GM12891 (cell line): ENCODE measurements at regions not wholly inside any gene's neighbourhood (a gene's known extent, or its start where the extent isn't known, plus 50 kb on each side); places are given as distances from the start of the nearest gene placed in this dataset.

ENCODE experiments used
- DNase-seq: peaks from one replicate; pipeline ENCODE4 v3.0.0; 2011; ENCODE audit warnings: low spot score; ENCODE audit not compliant: insufficient read length
- FAIRE-seq: peaks from 2 replicates; lab custom pipeline; 2011; peaks lifted over from hg19 to GRCh38; lab: Jason Lieb, UNC
- PAX5 ChIP-seq: IDR thresholded peaks from 2 replicates; pipeline ENCODE4 v1.6.1; 2011; ENCODE audit warnings: low read length, moderate library complexity, mild to moderate bottlenecking; ENCODE audit not compliant: insufficient read depth, severe bottlenecking
- POLR2A ChIP-seq: IDR thresholded peaks from 2 replicates; pipeline ENCODE4 v1.6.1; 2011; ENCODE audit warnings: low read depth, low read length, control low read depth
- POLR2AphosphoS5 ChIP-seq: IDR thresholded peaks from 2 replicates; pipeline ENCODE4 v1.6.1; 2011; ENCODE audit warnings: low read depth, low read length, control low read depth
- POU2F2 ChIP-seq: IDR thresholded peaks from 2 replicates; pipeline ENCODE4 v1.6.1; 2011; ENCODE audit warnings: low read depth, mild to moderate bottlenecking, control low read depth, low read length, moderate library complexity
- SPI1 ChIP-seq: IDR thresholded peaks from 2 replicates; pipeline ENCODE4 v1.6.1; 2011; ENCODE audit warnings: low read depth, low read length, control low read depth
- TAF1 ChIP-seq: IDR thresholded peaks from 2 replicates; pipeline ENCODE4 v1.6.1; 2011; ENCODE audit warnings: low read depth, low read length, control low read depth

DNA sequence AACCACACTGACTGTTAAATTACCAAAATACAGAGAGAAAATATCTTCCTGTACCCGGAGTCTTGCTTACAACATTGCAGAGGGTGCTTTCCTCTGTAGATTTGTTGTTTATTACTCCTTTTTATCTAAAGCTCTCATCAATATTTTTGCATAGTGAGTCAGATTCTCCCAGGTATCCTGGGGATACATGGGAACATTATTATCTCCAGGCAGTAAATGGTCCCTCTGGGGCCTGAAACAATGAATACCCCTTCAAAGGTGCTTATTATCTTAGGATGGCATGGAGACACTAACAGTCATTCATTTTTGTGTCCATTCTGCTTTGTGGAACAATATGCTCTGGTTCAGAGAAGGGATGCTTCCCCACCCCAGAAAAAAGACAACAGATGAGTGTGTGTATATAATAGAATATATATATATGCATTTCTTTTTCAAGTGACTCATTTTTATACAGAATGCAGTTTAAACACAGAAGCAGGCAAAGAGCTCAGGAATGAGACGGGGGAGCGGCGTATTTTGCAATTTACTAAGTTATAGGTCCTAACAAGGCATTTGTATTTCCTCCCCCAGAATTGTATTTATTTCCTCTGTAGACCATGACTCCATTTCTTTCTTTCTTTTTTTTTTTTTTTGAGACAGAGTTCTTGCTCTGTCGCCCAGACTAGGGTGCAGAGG is 424.8 kb upstream of the ZEB2 start:
- TF ChIP-seq POU2F2 (no peak), PAX5 (no peak), TAF1 (no peak), POLR2AphosphoS5 (no peak), SPI1 (no peak), POLR2A (no peak)
- DNase-seq (no peak), FAIRE-seq (no peak)

DNA sequence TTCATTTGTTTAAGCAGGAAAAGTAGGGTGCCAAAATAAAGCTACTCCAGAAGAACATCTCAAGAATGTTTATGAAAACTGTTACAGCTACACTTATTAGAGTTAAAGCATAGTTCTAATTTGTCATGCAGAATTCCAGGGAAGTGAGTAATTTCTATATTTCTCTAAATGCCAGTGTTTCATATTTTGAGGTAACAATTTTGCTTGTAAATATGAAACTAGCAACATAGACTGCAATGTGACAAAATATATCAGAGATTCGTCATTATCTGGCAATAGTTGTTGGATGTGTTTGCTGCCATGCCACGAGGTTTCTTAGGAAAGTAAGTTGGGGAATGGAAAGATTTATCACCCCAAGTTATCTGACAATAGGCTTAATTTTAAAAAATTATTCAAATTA is 424.1 kb upstream of the ZEB2 start:
- DNase-seq (no peak), FAIRE-seq (no peak)
- TF ChIP-seq PAX5 (no peak), POU2F2 (no peak), POLR2A (no peak), TAF1 (no peak), SPI1 (no peak), POLR2AphosphoS5 (no peak)

DNA sequence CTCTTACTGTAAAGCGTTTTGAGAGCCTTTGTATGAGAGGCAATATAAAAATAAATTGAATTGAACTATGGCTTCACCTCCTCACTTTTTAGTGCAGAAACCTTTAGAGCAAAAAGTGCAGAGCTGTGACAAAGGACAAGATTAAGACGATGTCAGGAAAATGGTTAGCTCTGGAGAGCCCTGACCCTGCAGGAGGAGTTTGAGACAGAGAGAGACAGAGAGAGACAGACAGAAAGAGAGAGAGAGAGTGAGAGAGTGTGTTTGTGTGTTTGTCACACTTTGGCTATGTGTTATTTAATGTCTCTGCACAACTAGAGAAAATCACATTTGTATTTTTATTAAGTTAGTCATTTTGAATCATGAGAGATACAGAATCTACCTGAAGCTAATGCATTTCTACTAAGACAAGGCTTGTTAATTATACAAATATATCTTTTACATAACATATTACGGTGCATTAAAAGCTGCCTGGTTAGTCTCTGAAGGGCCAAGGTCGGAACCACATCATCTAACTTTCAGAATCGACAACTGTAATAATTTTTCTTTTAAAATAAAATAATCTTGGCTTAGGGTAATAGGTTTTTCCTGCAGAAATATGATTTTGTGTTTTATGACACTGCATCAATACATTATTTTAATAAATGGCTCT is 423.5 kb upstream of the ZEB2 start:
- FAIRE-seq (no peak), DNase-seq (no peak)

DNA sequence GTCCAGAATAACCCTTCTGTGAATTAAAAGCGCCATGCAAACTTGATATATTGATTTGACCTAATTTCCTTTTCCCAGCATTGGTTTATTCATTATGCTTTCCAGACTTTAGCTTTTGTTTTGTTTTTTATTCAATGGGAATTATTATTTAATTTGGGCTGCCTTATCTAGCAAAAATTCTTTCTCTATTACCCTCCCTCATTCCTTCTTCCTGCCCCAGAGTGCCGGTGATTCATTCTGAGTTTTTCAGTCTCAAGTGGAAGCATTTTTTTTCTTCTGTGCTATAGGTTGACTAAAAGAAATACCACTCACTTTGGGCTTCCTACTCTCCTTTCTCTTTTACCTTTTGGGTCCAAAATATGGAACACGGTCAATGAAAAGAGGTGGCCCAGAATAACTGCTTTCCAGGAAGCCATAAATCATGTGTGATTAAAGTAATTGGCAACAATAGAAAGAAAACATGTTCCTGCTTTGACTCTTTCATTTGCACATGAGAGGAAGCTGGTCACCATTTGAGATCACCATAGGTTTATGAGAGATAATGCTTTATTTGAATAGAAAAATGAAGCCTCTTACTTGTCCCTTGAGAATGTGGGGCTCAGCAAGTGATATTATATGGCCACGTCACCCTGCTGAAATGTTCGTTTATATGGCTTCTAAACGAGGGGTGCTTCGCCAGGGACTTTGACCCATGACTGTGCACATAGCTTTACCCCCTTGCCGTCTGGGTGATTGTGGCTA is 422.8 kb upstream of the ZEB2 start:
- TF ChIP-seq POLR2AphosphoS5 (no peak), TAF1 (no peak), POLR2A (no peak), POU2F2 (no peak), PAX5 (no peak), SPI1 (no peak)
- DNase-seq, result no peak
- no peak for FAIRE-seq

More for the DNA sequence above, 423.5 kb upstream of the ZEB2 start:
- TF ChIP-seq TAF1, result no peak
- no peak for TF ChIP-seq POLR2A
- no peak for TF ChIP-seq PAX5
- TF ChIP-seq POU2F2, result no peak
- TF ChIP-seq POLR2AphosphoS5, result no peak
- no peak for TF ChIP-seq SPI1

DNA sequence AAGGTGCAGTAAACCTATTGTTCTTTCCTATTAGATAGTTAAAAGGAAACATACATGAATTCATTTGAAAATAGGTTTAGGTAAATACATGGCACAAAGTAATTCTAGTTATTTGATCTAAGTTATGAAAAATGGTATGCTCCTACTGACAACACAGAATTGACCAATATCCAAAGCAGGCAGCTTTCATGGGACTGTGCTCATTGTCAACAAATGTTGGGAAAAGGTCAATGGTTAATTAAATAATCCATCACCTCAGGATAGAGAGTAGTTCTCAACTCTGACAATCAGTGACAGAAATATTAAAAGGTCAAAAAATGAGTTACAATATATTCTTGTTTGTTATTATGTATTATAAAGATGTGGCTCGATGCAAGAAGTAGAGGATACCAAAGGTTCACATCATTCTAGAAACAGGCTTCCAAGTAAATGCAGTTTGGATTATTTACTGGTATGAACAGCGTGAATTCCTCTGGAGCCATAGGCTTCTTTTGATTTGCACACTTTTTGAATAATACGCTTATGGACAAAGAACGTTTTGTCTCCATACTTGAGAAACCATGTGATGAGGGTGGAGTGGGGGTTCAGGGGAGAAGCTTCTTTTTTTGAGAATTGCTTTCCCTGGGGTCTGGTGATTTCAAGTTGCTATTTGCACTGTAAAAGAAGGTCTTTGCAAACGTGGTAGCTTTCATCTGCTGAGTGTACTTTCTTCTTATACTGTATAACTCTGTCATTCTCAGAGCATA is 422.0 kb upstream of the ZEB2 start:
- FAIRE-seq (no peak), DNase-seq (no peak)
- TF ChIP-seq SPI1 (no peak), POLR2A (no peak), TAF1 (no peak), PAX5 (no peak), POLR2AphosphoS5 (no peak), POU2F2 (no peak)

DNA sequence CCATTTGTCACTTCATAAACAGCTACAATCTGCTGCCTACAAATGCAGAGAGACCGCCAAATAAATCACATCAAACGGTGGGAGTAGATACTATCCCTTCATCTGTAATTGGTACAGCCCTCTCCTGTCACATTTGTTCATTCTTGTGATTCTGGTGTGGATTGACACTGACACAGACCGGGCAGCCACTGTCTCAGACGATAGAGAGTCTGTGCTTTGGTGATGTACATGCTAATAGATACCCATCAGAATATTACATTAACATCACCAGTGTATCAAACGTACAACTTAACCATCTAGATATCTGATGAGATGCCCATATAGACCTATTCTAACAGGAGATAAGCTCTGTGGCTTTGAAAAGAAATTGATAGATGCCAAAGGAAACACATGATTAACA is 419.7 kb upstream of the ZEB2 start:
- DNase-seq, result no peak
- TF ChIP-seq POLR2AphosphoS5, result no peak
- TF ChIP-seq TAF1, result no peak
- no peak for TF ChIP-seq POU2F2
- no peak for TF ChIP-seq PAX5
- FAIRE-seq, result no peak

DNA sequence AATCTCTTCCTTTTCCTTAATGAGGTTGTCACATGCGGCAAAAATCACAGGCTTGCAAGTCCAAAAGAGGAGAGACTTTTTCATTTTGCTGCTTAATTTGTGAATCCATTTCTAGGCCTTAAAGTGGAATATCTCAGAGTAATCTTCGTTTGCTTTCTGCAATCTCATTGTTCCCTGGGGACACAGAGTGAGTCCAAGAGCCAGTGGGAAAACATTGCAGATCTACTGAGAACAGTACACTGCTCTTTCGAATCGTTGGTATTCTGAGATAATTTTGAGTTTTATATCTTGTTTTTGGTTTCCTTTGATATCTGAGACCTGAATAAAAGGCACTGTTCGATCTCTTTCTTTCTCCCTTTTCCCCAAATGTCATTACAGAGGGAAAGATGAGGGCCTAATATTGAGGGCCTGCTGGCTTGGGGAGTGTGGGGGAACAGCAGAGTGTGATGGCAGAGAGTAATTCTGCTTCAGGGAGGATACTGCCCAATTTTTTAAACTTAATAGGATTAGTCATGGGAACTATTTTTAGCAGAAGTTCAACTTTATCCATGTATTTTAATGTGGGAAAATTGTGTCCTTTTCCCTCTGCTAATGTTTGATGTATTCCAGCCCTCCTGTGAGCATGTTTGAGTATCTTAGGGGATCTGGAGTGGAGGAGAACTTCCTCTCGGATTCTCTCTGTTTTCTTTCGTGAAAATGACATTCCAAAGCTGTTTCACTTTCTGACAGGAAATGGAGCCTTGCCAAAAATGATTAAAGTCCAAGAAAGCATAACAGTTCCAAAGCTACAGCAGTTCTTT is 418.2 kb upstream of the ZEB2 start:
- DNase-seq (no peak), FAIRE-seq (no peak)
- TF ChIP-seq POLR2A, result no peak
- no peak for TF ChIP-seq TAF1
- TF ChIP-seq PAX5, result no peak
- TF ChIP-seq POLR2AphosphoS5, result no peak
- TF ChIP-seq SPI1, result no peak
- no peak for TF ChIP-seq POU2F2

DNA sequence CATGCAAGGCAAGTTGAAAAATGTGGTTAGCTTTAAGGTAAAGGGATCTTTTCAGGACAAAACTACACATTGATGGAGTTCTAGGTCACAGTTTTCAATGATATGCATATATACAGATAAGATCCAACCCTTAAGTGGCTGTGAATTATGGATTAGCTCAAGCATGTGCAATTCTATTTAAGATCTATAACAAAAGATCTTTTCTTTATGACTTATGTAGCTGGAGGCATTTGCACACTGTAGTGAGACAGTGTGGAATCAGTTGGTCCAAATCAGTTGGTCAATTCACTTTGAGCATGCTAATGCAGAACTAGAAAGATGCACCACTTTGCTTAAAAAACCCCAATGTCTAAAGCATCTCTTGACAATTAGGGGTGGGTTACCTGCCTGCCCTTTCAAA is 417.1 kb upstream of the ZEB2 start:
- no peak for TF ChIP-seq PAX5
- no peak for TF ChIP-seq TAF1
- TF ChIP-seq SPI1, result no peak
- no peak for TF ChIP-seq POLR2A
- TF ChIP-seq POU2F2, result no peak
- no peak for TF ChIP-seq POLR2AphosphoS5
- DNase-seq (no peak), FAIRE-seq (no peak)
